GM18951 (cell line): ENCODE measurements at regions not wholly inside any gene's neighbourhood (a gene's known extent, or its start where the extent isn't known, plus 50 kb on each side); places are given as distances from the start of the nearest gene placed in this dataset.
"Not testable (repeated sequence)": the region's sequence is repeated elsewhere in the genome, so short reads cannot be mapped to it uniquely, and the experiment has no call there.

Experiments used
- POLR2A ChIP-seq: IDR thresholded peaks from 4 replicates; pipeline ENCODE4 v1.6.1; 2011; ENCODE audit warnings: mild to moderate bottlenecking; ENCODE audit not compliant: insufficient read length, insufficient read depth; ENCODE audit errors: extremely low read depth
- in situ Hi-C: fragments of 300-500 bp; cut with MboI; formaldehyde crosslinking; loops from one replicate; pipeline ENCODE4 v1.12.0; 2022; ENCODE audit warnings: low sequenced_read_pairs, mixed read lengths, inconsistent platforms; ENCODE audit not compliant: unreplicated experiment

GRCh38 chr1:221873673-221874072, 131.8 kb upstream of the DUSP10 start:
- in situ Hi-C loops, result no loop called here
- TF ChIP-seq POLR2A, result no peak

- in situ Hi-C loops, result no loop called here
- TF ChIP-seq POLR2A, result no peak
These were observed 129.2 kb upstream of the DUSP10 start for GRCh38 chr1:221871056-221871455.

GRCh38 chr1:221869779-221870178, 127.9 kb upstream of the DUSP10 start:
- no peak for TF ChIP-seq POLR2A
- in situ Hi-C loops, result no loop called here

- no peak for TF ChIP-seq POLR2A
- in situ Hi-C loops, result no loop called here
These were observed 126.9 kb upstream of the DUSP10 start for GRCh38 chr1:221868593-221869303.

- TF ChIP-seq POLR2A, result no peak
- in situ Hi-C loops, result no loop called here
These were observed 125.1 kb upstream of the DUSP10 start for GRCh38 chr1:221867003-221867402.

- TF ChIP-seq POLR2A, result no peak
- in situ Hi-C loops, result no loop called here
These were observed 123.9 kb upstream of the DUSP10 start for GRCh38 chr1:221865808-221866207.

GRCh38 chr1:221863635-221864034, 121.7 kb upstream of the DUSP10 start:
- TF ChIP-seq POLR2A, result no peak
- in situ Hi-C loops, result no loop called here

GRCh38 chr1:221862971-221863370, 121.1 kb upstream of the DUSP10 start:
- in situ Hi-C loops, result no loop called here
- TF ChIP-seq POLR2A, result no peak

- in situ Hi-C loops, result no loop called here
- TF ChIP-seq POLR2A, result no peak
These were observed 117.1 kb upstream of the DUSP10 start for GRCh38 chr1:221858818-221859611.

GRCh38 chr1:221857094-221857444, 115.2 kb upstream of the DUSP10 start:
- in situ Hi-C loops, result not testable (repeated sequence)

GRCh38 chr1:221856228-221857093, 114.6 kb upstream of the DUSP10 start:
- in situ Hi-C loops, result no loop called here
- TF ChIP-seq POLR2A, result no peak

GRCh38 chr1:221855156-221855555, 113.3 kb upstream of the DUSP10 start:
- TF ChIP-seq POLR2A, result no peak
- in situ Hi-C loops, result no loop called here

GRCh38 chr1:221851336-221851735, 109.4 kb upstream of the DUSP10 start:
- in situ Hi-C loops, result no loop called here
- no peak for TF ChIP-seq POLR2A
